Sigmoid colon (tissue), 4 donors: ENCODE measurements at regions not wholly inside any gene's neighbourhood (a gene's known extent, or its start where the extent isn't known, plus 50 kb on each side); places are given as distances from the start of the nearest gene placed in this dataset.

Experiments
- EP300 ChIP-seq, 4 donors: sonication (generic); formaldehyde crosslinking; IDR thresholded peaks; one replicate each; pipeline ENCODE4 v1.6.1; 2017; ENCODE audit warnings: antibody characterized with exemption in 4 of 4
- POLR2AphosphoS5 ChIP-seq, 4 donors: sonication (generic); formaldehyde crosslinking; IDR thresholded peaks; one replicate each; pipeline ENCODE4 v1.6.1; 2017; ENCODE audit warnings: antibody characterized with exemption in 4 of 4
- TF ChIP-seq, protein P1 (sequence below), 4 experiments: fragments of 450-650 bp in 3 of 4; fragments of 200-600 bp in 1 of 4; IDR thresholded peaks; one replicate each; pipeline ENCODE4 v1.5.1; 2016 to 2019; ENCODE audit warnings: antibody characterized with exemption in 4 of 4, mild to moderate bottlenecking in 3 of 4, moderate library complexity in 2 of 4

DNA sequence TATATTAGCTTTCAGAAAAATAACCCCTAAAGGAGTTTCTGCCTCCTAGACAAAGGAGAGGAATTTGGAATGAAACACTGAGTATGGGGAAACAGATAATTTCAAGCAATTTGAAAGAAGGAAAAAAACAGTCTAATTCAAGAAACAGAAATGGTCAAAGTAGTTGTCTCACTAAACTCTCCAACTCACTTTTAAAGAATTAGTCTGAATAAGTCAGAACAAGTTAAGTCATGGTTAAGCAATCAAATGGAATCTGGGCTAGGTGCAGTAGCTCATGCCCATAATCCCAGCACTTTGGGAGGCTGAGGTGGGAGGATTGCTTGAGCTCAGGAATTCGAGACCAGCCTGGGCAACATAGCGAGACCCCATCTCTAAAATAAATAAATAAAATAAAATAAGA is 95.7 kb upstream of the GRIA3 start:
- TF ChIP-seq, protein P1, sequence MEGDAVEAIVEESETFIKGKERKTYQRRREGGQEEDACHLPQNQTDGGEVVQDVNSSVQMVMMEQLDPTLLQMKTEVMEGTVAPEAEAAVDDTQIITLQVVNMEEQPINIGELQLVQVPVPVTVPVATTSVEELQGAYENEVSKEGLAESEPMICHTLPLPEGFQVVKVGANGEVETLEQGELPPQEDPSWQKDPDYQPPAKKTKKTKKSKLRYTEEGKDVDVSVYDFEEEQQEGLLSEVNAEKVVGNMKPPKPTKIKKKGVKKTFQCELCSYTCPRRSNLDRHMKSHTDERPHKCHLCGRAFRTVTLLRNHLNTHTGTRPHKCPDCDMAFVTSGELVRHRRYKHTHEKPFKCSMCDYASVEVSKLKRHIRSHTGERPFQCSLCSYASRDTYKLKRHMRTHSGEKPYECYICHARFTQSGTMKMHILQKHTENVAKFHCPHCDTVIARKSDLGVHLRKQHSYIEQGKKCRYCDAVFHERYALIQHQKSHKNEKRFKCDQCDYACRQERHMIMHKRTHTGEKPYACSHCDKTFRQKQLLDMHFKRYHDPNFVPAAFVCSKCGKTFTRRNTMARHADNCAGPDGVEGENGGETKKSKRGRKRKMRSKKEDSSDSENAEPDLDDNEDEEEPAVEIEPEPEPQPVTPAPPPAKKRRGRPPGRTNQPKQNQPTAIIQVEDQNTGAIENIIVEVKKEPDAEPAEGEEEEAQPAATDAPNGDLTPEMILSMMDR (IDR thresholded peaks at IDR 0.05), result no peak
- TF ChIP-seq EP300 (IDR thresholded peaks at IDR 0.05), result no peak
- TF ChIP-seq POLR2AphosphoS5 (IDR thresholded peaks at IDR 0.05), result no peak
